Kidney capillary endothelial cell (primary cell): ENCODE measurements at regions not wholly inside any gene's neighbourhood (a gene's known extent, or its start where the extent isn't known, plus 50 kb on each side); places are given as distances from the start of the nearest gene placed in this dataset.

Experiments used
- DNase-seq: peaks from one replicate; pipeline ENCODE4 v3.0.0-alpha.2; 2018; ENCODE audit warnings: low spot score

DNA sequence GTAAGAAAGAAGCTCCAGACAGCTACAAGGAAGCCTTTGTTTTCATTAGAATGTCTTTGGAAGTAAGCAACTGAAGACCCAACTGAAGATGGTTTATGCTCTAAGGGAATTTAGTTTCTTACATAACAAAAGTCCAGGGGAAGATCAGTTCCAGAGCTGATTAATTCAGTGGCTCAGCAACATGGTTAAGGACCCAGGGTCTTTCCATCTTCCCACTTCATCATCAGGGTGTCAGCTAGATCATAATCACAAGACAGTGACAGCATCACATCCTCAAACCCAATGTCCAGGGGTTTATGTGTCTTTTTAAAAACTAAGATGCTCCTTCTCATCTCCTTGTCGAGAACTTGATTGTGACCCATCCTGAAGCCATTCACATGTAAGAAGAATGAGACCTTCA lies 119.7 kb upstream of the PRDM1 start:
- DNase-seq: no peak

DNA sequence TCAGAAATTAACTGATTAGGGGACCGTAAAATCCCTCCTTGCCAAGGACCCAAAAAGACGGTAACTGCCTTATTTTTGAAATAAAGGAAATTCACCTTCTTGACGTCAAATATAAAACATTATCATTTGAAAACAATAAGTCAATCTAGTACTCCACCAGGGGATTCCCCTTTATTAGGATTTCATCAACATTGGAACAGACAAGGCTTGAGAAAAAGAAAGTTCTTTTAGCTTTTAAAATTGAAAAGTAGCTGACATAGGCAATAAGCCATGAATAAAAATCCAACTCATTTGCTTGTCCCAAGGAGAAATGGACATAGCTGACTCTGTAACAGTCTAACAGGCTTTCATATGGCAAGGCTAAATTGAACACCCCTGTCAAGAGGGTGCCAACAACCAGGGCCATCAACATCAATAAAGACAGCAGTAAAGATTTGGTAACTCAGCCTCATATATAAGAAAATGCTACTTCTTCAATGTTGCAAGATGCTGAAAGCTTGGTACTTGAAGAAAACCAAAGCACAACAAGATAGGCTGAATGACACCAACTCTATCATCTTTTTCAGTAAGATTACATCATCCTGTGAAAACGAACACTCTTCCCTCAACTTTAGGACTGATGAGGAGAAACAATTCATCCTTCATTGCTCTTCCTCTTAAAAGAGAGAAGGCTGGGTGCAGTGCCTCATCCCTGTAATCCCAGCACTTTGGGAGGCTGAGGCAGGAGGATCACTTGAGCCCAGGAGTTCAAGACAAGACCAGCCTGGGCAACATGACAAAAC lies 121.0 kb upstream of the PRDM1 start:
- no peak for DNase-seq

DNA sequence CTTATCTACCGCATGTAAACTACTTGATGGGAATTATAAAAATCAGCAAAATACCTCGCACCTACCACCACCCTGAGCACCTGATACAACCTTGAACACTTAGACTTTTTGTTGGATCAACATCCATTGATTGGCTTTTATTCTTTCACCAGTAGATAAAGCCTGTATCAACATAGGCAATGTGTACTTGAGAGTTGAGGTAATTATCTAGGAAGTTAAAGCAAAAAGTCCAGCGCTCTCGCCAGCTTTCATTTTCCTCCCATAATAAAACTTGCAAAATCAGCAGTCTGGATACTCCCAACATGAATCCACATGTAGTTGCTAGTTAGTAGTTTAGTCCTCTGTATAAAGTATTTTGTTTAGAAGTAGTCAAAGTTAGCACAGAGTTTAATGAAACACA lies 132.0 kb upstream of the PRDM1 start:
- no peak for DNase-seq

DNA sequence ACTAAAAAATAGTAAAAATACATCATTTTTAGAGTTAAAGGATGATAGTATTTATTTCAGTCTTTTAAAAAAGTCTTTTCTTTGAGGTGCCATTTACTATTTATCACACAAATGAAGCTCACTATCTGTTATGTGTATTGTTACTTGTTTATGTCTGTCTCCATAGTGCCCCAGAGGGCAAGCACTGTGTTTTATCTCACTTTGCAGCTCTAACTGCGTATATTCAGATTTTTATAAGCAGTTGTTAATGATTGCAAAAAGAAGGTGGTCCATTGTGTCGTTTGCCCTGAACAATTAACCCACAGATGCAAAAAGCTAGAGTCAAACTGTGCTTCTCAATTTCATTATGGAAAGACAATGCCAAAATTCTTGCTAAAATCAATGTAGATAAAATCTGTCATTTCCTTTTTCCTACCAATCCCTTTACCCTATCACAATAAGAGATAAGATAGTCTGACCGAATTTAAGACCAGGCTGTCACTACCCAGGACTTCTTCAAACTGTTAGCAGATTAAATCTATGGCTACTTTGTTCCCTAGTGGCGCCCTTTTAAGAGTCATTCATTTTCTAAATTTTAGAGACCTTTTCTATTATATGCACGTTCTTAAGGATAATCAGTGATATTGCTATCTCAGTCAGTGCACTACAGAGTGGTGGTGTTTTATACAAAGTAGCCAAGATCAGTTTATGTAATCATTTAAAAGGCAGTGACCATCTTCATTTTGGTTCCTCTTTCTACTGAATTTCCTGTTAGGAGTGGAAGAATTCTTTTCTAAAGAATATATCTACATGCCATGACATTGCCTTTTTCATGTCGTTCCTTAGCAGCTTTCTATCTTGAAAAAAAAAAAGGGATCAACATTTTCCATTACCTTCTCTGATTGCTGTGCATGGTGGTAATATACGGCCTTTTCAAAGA lies 133.1 kb upstream of the PRDM1 start:
- no peak for DNase-seq

DNA sequence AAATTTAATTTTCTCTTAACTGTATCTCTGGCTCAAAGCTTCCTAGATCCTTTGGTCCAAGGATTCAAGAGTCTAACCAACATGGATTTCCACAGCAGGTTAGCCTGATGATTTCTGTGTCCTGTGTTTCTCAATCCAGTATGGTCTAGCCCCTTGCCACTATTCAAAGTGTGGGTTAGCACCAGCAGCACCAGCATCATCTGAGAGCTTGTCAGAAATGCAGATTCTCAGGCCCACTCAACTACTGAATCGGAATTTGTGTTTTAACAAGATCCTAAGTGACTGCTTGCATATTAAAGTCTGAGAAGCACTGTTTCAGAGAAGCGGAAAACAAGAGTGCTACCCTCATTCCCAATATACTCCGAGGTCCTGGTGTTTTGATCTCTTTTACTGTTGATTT lies 133.8 kb upstream of the PRDM1 start:
- DNase-seq: no peak

DNA sequence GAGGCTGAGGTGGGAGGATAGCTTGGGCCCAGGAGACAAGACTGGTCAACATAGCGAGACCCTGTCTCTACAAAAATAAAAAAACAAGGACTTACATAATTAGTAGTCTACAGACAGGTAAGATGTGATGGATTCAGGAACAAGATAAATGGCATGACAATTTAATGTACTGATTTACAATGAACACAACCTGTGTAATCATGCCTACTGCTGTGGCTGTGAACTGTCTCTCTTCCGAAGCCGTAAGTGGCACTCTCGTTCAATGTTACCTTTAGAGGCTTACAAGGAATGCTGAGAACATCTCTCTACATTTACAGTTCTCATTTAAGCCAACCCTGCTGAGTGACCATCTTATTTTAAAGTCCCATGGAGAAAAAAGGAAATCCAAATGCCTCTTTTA lies 134.8 kb upstream of the PRDM1 start:
- no peak for DNase-seq

DNA sequence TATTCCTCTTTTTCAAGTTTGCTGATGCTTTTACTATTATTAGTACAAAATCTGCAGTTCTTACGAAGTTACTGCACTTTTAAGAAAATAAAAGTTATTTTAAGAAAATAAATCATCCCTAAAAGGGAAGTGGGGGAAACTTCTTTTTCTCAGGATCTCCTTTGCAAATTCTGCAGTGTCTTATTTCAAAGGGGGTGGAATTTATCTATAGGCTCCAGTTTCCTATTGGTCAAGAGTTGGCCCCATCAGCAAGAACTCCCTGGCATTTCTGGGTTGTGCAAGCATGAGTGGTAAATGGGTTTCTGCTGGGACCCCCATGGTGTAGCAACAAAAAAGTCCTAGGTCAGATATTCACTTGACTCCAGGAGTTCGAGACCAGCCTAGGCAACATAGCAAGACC lies 136.3 kb upstream of the PRDM1 start:
- no peak for DNase-seq

DNA sequence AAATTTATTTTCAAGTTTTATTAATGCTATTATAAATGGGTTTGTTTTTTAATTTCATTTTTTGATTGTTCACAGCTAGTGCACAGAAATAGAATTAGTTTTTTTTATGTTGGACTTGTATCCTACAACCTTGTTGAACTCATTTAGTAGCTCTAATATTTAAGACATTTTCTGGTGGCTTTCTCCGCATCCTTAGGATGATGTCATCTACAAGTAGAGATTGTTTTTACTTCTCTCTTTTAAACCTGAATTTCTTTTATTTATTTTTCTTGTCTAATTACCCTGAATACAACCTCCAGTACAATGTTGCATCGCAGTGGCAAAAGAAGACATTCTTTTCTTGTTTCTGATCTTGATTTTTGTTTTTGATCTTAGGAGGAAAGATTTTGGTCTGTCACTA lies 142.6 kb upstream of the PRDM1 start:
- no peak for DNase-seq

DNA sequence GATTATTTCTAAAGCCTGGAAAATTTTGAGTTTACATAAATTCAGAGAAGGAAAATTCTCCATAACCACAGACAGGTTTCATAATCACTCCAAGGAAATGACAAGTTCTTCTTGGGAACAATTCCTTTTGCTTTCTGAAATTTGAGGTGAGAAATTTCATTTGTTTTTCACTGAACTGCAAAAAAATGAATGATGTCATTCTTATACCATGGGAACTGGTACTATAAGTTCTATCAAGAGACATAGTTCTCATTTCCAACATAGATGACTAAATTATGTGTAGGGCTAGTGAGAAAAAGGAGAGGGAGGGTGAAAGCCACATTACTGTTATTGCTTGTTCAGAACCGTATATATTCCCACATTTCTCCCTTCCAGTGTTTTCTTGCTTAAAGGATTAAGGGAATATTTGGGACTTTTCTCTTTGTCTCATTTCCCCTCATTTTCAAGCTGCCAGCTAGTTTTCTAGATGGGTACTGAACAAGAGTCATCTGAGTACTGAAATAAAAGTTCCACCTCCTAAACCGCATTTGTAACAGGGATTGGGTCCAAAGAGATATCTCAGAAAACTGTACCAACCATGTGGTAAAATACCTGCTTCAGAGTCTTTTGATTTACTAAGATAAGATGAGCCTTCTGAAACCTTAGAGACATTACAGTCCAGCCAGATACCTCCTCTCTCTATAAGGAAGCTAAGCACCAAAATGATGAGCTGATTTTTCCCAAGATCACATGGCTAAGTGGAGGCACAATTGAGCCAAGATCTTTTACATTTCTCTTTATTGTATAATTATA lies 144.3 kb upstream of the PRDM1 start:
- DNase-seq: no peak

DNA sequence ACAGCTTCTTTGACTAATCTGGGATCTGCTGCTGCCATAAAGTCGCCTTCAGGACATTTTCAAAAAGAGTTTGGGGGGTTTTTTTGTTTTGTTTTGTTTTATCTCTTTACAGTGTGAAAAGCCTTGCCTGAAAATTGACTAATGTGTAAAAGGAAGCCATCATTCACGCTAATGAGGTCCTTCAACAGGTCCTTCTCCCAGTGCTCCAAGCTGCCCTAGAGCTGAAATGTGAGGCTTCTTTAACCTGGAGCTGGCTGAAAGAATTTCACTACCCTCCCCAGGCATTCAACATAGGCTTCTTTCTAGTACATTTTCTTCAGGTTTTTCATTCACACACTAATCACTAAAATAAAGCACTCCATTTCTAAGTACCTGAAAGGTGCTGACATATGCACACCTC lies 145.1 kb upstream of the PRDM1 start:
- no peak for DNase-seq

DNA sequence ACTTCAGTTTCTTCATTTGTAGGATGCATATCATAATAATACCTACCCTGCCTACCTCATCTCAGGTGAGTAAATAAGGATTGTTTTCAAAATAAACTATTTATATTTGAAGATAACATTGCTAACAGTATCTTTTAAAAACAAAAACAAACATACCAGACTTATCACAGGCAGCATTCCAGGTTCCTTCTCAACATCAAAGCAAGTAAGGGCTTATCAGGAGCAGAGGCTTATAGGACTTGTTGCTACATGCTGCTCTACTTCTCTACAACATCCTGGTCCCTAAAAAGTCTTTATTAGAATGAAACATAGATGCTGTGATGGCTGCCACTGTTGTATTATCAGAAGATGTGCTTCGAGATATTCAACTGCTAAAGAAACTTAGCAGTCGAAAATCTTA lies 149.2 kb upstream of the PRDM1 start:
- DNase-seq: no peak

DNA sequence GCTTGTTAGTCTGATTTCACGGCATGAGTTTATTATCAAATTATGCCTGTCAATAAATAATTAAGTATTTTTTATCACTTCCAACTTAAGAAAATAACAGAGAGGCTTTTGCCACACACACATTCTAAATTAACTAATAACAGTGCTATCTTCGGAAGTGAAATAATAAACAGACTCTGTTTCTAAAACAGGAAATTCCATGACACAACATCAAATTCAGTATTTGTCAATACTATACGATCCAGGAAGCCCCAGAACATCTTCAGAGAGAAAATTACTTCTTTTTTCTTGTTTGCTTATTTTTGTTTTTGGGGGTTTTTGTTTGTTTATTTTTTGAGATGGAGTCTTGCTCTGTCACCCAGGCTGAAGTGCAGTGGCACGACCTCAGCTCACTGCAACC lies 150.7 kb upstream of the PRDM1 start:
- no peak for DNase-seq

DNA sequence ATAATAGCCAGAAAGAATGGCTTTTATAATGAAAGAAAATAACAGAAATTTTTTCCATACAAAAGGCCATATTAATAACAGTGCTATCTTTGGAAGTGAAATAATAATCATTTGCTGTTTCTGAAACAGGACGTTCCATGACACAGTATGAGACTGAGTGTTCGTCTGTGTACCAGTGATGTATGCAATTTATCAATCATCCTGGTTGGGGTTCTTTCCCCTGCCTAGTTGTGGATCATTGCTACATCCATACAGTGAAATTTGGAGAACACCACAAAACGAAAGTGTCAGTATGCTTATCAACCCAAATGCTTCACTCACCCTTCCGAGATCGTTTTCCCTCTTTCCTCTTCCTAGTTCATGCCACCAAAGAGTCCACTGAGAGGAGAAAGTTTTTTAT lies 151.4 kb upstream of the PRDM1 start:
- DNase-seq: no peak

DNA sequence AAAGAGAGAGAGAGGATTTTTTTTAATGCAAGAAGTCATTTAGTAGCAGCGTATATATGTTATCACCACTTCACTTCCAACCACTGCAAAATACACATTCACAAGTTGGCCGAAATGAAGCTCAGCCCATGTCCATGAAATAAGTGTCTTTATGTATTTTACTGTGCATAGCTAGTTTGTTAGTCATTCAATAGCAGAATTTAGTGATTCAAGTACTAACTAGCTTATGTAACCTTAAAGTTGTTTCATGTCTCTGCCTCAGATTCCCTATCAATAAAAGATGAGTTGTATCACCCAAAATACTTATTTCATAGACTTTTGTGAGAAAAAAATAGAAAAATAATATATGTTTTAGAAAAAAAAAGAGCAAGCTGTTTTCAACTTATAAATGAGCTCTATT lies 153.7 kb upstream of the PRDM1 start:
- no peak for DNase-seq

DNA sequence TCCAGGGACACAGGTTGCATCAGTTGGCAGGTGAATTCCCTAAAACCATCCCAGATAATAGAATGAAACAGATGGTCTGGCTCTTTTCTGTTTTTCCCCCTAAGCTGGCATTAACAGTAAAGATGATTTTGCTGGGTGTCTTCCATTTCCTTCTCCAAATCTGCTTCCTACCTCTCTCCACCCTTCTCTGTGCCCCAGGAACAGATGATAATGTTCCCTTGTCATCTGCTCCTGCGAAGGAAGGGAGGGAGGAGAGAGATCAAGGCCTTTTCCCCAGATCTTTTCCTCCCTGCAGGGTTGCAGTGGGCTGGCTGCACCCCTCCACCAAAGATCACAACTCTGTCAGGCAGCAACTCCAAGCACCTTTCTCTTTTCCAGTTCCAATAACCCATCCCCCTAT lies 156.5 kb upstream of the PRDM1 start:
- DNase-seq: no peak

DNA sequence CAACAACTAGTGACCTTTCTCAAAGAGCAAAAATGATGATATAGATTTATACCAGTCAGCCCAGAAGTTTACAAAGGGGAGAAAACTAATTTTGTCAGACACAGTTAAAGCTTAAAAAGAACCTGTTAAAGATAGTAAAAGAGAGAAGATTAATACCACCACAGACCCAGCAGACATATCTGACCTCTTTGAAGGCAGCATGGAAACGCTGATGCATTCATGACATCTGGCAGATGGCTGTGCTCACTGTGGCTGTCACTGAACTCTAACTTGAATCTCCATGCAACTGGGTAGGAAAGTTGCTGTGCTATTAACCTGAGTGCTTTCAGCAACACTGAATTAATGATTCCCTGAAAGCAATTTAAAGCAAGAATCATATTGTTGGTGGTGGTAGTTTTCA lies 159.8 kb upstream of the PRDM1 start:
- no peak for DNase-seq

DNA sequence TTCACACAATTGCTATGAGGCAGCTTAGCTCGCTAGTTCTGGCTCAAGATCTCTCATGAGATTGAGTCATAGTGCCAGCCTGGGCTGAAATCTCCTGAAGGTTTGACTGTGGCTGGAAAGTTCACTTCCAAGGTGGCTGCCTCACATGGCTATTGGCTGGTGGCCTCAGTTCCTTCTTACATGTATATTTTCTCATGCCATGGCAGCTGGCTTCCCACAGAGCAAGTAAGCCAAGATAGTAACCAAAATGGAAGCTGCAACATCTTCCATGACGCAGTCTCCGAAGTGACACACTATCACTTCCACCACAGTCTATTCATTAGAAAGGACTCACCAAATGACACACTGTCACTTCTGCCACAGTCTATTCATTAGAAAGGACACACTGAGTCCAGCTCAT lies 160.4 kb upstream of the PRDM1 start:
- no peak for DNase-seq

DNA sequence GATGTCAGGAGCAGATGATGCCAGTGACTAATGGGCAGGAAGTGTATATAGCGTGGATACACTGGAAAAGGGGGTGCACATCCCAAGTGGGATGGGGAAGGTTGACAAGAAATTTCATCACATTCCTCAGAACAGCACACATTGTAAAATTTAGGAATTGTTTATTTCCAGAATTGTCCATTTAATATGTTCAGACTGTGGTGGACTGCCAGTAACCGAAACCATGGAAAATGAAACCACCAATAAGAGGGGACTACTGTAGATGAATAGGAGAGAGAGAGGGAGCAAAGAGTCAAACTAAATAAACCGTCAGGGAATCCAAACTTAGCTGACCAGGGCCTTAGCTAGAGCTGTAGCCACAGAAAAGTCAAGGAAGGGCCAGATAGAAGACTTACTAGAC lies 164.4 kb upstream of the PRDM1 start:
- no peak for DNase-seq

DNA sequence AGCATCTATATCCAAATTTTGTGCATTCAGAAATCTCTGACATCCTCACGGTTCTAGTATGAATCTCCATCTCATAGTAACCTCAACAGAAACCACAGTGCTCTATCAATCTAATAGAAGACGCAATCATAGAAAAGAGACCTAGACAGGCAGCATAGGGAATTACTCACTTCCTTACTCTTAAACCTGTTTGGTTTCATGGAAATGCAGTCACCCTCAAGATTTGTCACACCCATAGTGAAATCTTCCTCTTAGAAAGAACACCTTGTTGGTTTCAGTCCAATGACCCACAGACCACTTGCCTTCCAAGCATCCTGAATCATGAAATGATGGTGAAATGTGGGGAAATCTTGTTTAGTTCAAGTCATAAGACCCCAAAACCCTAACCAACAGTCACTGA lies 166.1 kb upstream of the PRDM1 start:
- no peak for DNase-seq

DNA sequence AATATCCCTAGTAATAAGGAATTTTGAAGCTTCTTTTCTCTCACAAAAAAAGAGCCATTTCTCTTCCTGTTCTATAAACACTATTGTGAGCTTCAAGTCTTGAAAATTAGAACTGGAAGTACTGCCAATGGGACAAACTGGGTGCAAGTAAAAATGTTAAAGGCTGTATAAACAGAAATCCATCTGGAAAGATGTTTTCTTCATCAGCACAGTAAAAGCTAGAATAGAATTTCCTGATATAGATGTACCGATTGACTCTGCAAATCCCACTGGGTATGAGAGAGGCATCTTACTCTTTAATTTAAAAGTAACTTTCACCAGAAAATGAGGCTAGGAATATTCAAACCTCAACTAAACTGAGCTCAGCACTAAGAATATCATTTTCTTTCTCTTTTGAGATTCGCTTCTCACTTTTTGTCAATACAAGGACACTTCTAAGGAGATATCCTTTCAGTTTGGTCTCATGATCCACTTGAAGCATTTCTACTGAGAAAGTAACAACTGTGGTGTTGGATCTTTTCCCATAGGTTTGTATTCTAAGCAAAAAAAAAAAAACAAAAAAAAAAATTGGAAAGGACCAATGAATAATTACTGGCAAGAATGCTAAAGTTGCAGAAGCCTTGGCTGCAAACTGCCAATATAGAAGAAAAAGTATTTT lies 169.0 kb upstream of the PRDM1 start:
- no peak for DNase-seq

DNA sequence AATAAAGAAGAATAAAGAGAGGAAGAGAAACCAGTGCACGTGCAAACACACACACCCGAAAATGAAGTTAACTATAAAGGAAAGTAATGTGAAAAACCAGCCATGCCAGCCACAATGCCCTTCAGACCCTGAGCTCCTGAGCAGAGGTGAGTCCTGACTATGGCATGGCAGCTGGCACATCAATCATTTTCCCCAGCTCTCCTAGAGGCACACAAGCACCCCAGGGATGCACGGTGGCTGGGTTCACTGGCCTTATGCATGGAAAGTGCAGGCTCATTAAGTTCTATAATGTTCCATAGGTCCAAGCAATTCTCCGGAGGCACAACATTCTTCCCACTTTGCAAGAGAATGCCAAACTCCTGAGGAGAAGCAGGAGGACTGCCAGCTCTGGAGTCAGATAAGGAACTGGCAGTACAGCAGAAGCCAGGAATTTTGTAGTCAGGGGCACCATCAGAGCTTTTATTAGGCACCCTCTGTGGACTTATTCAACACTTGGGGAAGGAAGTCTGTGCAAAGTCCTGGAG lies 175.0 kb upstream of the PRDM1 start:
- DNase-seq: no peak

DNA sequence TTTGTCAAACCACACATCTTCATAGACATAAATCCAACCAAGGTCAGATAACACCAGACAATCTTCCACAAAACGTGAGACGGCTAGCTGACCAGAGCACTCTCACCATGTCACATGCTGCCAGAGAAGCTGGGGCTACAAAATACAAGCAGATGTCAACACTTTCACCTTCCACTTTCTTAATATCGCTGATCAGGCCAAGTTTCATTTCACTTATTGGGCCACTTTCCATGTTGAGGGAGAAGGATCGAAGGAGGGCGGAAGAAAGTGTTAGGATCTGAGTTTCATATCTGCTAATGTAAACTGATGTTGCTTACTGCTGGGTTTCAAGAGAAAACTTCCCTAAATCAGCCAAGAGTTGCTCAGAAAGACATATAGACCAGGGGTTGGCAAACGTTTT lies 177.0 kb upstream of the PRDM1 start:
- no peak for DNase-seq
